PFSK-1 (cell line): ENCODE measurements at regions not wholly inside any gene's neighbourhood (a gene's known extent, or its start where the extent isn't known, plus 50 kb on each side); places are given as distances from the start of the nearest gene placed in this dataset.

ENCODE experiments used
- POLR2AphosphoS5 ChIP-seq: IDR thresholded peaks from 2 replicates; pipeline ENCODE4 v1.6.1; 2012; ENCODE audit warnings: low read depth, mild to moderate bottlenecking, control low read depth, low read length, moderate library complexity
- TAF1 ChIP-seq: IDR thresholded peaks from 2 replicates; pipeline ENCODE4 v1.6.1; 2012; ENCODE audit warnings: low read length, control low read depth, borderline replicate concordance; ENCODE audit not compliant: insufficient read depth
- TF ChIP-seq, protein P1 (sequence below), 2 experiments: IDR thresholded peaks; 2 replicates each; pipeline versions ENCODE4 v1.6.1 to v1.8.0; 2011 to 2012; ENCODE audit warnings: low read depth in 2 of 2, low read length in 2 of 2, control low read depth in 1 of 2, inconsistent platforms in 1 of 2, mild to moderate bottlenecking in 1 of 2, moderate library complexity in 1 of 2; ENCODE audit not compliant: insufficient read depth in 1 of 2

DNA sequence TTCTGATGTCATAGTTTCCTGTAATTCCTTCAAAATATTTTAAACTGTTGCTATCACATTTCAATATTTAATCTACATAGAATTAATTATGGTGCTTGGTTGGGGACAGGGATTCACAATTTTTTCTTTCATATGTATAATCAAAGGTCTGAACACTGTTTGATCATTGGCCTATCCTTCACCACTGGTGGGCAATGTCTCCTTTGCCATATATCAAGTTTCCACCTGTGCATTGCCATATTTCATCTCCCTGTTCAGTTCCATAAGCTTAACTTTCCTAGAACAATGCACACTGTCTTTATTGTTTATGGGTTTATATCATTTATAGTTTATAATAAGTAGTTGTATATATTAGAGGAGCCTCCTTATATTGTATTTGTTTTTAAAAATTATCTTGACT is 374.9 kb upstream of the PTBP2 start:
- TF ChIP-seq TAF1 (no peak), POLR2AphosphoS5 (no peak)
- TF ChIP-seq, protein P1, sequence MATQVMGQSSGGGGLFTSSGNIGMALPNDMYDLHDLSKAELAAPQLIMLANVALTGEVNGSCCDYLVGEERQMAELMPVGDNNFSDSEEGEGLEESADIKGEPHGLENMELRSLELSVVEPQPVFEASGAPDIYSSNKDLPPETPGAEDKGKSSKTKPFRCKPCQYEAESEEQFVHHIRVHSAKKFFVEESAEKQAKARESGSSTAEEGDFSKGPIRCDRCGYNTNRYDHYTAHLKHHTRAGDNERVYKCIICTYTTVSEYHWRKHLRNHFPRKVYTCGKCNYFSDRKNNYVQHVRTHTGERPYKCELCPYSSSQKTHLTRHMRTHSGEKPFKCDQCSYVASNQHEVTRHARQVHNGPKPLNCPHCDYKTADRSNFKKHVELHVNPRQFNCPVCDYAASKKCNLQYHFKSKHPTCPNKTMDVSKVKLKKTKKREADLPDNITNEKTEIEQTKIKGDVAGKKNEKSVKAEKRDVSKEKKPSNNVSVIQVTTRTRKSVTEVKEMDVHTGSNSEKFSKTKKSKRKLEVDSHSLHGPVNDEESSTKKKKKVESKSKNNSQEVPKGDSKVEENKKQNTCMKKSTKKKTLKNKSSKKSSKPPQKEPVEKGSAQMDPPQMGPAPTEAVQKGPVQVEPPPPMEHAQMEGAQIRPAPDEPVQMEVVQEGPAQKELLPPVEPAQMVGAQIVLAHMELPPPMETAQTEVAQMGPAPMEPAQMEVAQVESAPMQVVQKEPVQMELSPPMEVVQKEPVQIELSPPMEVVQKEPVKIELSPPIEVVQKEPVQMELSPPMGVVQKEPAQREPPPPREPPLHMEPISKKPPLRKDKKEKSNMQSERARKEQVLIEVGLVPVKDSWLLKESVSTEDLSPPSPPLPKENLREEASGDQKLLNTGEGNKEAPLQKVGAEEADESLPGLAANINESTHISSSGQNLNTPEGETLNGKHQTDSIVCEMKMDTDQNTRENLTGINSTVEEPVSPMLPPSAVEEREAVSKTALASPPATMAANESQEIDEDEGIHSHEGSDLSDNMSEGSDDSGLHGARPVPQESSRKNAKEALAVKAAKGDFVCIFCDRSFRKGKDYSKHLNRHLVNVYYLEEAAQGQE (IDR thresholded peaks at IDR 0.05; ENCODE audit: insufficient read depth in 1 of 2, low read depth in 2 of 2, low read length in 2 of 2), result no peak
